ENCODE measurements at regions not wholly inside any gene's neighbourhood (a gene's known extent, or its start where the extent isn't known, plus 50 kb on each side); places are given as distances from the start of the nearest gene placed in this dataset.

DNA sequence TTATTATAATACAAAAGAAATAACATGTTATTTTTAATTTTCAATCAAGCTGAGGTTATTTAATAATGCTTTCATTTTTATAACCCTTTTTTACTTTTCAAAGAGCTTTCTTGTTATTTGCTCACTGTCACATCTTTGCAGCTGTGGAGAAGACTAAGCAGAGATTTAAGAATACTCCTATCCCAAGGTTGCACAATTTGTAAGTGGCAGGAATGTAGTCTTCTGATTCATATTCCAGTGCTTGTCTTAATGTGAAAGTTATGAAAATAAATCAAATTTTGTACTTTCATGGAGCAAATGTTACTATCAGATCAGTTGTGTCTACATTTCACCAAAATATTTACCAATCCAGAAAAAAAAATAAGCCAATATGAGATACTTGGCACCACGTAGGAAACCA is 86.6 kb downstream of the DDIT4L start:
- Histone ChIP-seq H3K27me3 (ENCODE audit: control insufficient read depth, insufficient read depth, low read length) (no peaks in the 10 kb centered on the region), H3K4me1 (ENCODE audit: control insufficient read depth, insufficient read depth, low read length) (no peaks in the 10 kb centered on the region), H3K4me3 (ENCODE audit: low read length) (no peak overlapping the region), H3K27ac (ENCODE audit: low read depth, low read length) (no peak overlapping the region), H3K36me3 (ENCODE audit: control insufficient read depth, insufficient read depth, low read length) (no peaks in the 10 kb centered on the region), H3K9ac (ENCODE audit: low read length) (no peak overlapping the region)

GRCh38 chr4:100100985-100101384 is 89.3 kb downstream of the DDIT4L start:
- Histone ChIP-seq H3K4me1 (ENCODE audit: control insufficient read depth, insufficient read depth, low read length) (no peaks in the 10 kb centered on the region), H3K27ac (ENCODE audit: low read depth, low read length) (no peak overlapping the region), H3K9ac (ENCODE audit: low read length) (no peak overlapping the region), H3K4me3 (ENCODE audit: low read length) (no peak overlapping the region), H3K27me3 (ENCODE audit: control insufficient read depth, insufficient read depth, low read length) (no peaks in the 10 kb centered on the region), H3K36me3 (ENCODE audit: control insufficient read depth, insufficient read depth, low read length) (no peaks in the 10 kb centered on the region)

DNA sequence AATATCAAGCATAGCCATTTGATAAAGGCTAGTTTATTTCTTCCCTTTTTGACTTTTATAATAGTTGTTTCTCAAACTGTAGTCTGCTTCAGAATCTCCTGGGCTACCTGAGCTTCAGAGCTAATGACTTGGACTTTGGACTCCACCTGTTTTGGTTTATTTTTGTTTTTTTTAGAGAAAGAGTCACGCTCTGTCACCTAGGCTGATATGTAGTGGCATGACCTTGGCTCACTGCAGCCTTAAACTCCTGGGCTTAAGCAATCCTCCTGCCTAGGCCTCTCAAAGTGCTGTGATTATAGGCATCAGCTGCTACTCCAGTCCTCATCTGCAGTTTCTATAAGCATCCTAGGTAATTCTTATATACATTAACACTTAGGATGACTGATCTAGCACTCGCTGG is 90.5 kb downstream of the DDIT4L start:
- H3K4me1 ChIP-seq (ENCODE audit: control insufficient read depth, insufficient read depth, low read length): no peaks in the 10 kb centered on the region
- no peak overlapping the region for H3K4me3 ChIP-seq (ENCODE audit: low read length)
- no peak overlapping the region for H3K9ac ChIP-seq (ENCODE audit: low read length)
- no peak overlapping the region for H3K27ac ChIP-seq (ENCODE audit: low read depth, low read length)
- H3K27me3 ChIP-seq (ENCODE audit: control insufficient read depth, insufficient read depth, low read length): no peaks in the 10 kb centered on the region
- H3K36me3 ChIP-seq (ENCODE audit: control insufficient read depth, insufficient read depth, low read length): no peaks in the 10 kb centered on the region

- H3K36me3 ChIP-seq (ENCODE audit: control insufficient read depth, insufficient read depth, low read length): no peaks in the 10 kb centered on the region
- H3K9ac ChIP-seq (ENCODE audit: low read length): no peak overlapping the region
- no peak overlapping the region for H3K27ac ChIP-seq (ENCODE audit: low read depth, low read length)
- H3K4me3 ChIP-seq (ENCODE audit: low read length): no peak overlapping the region
- H3K27me3 ChIP-seq (ENCODE audit: control insufficient read depth, insufficient read depth, low read length): no peaks in the 10 kb centered on the region
- H3K4me1 ChIP-seq (ENCODE audit: control insufficient read depth, insufficient read depth, low read length): peaks cover 1% of the 10 kb centered on the region
Observed at GRCh38 chr4:100098681-100099080, 91.6 kb downstream of the DDIT4L start.

DNA sequence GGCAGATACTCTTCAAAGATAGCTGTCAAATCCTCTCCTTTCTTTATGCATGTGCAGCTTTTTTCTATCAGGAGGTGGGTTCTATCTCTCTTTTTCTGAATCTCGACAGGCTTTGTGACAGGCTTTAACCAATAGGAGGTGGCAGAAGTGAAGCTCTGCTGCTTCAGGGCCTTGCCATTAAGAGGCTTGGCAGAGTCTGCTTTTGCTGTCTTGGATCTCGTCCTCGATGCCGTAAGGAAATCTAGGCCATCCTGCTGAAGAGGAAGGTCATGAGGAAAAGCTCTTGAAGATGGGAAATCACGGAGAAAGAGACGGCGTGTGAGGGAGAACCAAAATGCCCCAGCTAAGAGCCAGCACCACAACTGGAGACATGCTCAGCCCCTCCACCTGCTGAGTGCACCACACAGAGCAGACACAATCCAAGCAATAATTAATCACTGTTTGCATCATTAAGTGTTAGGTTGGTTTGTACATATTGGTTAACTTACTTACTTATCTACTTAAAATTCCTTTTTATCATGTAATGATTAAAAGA is 92.2 kb downstream of the DDIT4L start:
- Histone ChIP-seq H3K27me3 (ENCODE audit: control insufficient read depth, insufficient read depth, low read length) (no peaks in the 10 kb centered on the region), H3K27ac (ENCODE audit: low read depth, low read length) (no peak overlapping the region), H3K36me3 (ENCODE audit: control insufficient read depth, insufficient read depth, low read length) (no peaks in the 10 kb centered on the region), H3K9ac (ENCODE audit: low read length) (no peak overlapping the region), H3K4me3 (ENCODE audit: low read length) (no peak overlapping the region), H3K4me1 (ENCODE audit: control insufficient read depth, insufficient read depth, low read length) (peaks cover 3% of the 10 kb centered on the region)

DNA sequence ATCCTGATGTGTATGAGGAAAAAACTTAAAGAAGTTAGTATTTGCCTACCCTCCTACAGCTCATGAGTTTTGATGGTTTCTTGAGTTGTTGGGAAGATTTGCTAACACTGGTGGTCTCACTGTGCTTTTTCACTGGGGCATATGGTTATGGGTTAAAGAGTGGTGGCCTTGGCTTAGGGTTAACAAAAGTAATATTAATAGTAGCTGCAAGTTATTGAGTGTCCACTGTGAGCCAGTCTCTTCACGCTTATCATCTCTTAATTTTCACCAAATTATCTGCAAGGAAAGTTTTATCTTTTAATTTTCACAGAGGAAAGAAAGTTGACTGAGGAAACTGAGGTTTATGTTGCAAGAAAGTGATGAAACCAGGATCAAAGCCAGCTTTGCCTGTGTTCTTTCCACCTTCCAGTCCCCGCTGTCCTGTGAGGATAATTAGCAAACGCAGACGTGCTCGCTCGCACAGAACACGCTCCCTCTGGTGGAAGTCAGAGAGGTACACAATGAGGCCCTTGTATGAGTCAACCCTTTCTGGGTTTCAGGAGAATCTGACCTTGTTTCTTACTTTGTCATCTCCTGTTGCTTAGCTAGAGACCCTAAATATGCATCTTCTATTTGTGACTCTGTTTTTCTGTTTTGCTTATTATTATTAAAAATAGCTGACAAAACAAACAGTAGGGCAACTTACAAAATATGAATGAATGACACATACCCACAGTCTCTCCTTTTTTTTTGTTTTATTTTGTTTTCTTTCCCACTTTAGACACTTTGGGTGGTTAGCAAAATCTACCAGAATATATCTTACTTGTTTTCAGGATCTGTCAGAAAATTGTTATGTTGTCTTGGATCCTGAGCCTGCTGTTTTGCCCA is 94.3 kb downstream of the DDIT4L start:
- H3K27me3 ChIP-seq (ENCODE audit: control insufficient read depth, insufficient read depth, low read length): no peaks in the 10 kb centered on the region
- no peak overlapping the region for H3K9ac ChIP-seq (ENCODE audit: low read length)
- H3K27ac ChIP-seq (ENCODE audit: low read depth, low read length): no peak overlapping the region
- H3K36me3 ChIP-seq (ENCODE audit: control insufficient read depth, insufficient read depth, low read length): no peaks in the 10 kb centered on the region
- H3K4me1 ChIP-seq (ENCODE audit: control insufficient read depth, insufficient read depth, low read length): peaks cover 3% of the 10 kb centered on the region
- H3K4me3 ChIP-seq (ENCODE audit: low read length): no peak overlapping the region

GRCh38 chr4:100093091-100093866 is 97.0 kb downstream of the DDIT4L start:
- Histone ChIP-seq H3K9ac (ENCODE audit: low read length) (no peak overlapping the region), H3K36me3 (ENCODE audit: control insufficient read depth, insufficient read depth, low read length) (no peaks in the 10 kb centered on the region), H3K27ac (ENCODE audit: low read depth, low read length) (peak overlapping the region; percentile 50)

DNA sequence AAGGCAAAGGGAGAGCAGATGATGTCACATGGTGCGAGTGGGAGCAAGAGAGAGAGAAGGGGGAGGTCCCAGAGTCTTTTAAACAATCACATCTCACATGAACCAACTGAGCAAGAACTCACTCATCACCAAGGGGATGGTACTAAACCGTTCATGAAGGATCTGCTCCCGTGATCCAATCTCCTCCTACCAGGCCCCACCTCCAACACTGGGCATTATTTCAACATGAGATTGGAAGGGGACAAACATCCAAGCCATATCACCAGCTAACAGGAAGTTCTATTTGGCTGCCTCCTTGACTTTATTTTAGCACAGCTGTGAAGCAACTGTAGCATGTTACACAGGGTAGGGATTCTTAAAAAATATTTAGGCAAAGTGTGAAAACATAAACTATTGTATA is 102.5 kb downstream of the DDIT4L start:
- H3K27me3 ChIP-seq (ENCODE audit: control insufficient read depth, insufficient read depth, low read length): no peaks in the 10 kb centered on the region
- H3K4me1 ChIP-seq (ENCODE audit: control insufficient read depth, insufficient read depth, low read length): no peaks in the 10 kb centered on the region
- H3K36me3 ChIP-seq (ENCODE audit: control insufficient read depth, insufficient read depth, low read length): no peaks in the 10 kb centered on the region
- H3K9ac ChIP-seq (ENCODE audit: low read length): no peak overlapping the region
- H3K27ac ChIP-seq (ENCODE audit: low read depth, low read length): no peak overlapping the region
- no peak overlapping the region for H3K4me3 ChIP-seq (ENCODE audit: low read length)

More at GRCh38 chr4:100093091-100093866, 97.0 kb downstream of the DDIT4L start:
- H3K4me3 ChIP-seq (ENCODE audit: low read length): no peak overlapping the region
- H3K27me3 ChIP-seq (ENCODE audit: control insufficient read depth, insufficient read depth, low read length): no peaks in the 10 kb centered on the region
- H3K4me1 ChIP-seq (ENCODE audit: control insufficient read depth, insufficient read depth, low read length): peaks cover 3% of the 10 kb centered on the region

GRCh38 chr4:100086766-100087431 is 103.4 kb downstream of the DDIT4L start:
- H3K27ac ChIP-seq (ENCODE audit: low read depth, low read length): no peak overlapping the region

DNA sequence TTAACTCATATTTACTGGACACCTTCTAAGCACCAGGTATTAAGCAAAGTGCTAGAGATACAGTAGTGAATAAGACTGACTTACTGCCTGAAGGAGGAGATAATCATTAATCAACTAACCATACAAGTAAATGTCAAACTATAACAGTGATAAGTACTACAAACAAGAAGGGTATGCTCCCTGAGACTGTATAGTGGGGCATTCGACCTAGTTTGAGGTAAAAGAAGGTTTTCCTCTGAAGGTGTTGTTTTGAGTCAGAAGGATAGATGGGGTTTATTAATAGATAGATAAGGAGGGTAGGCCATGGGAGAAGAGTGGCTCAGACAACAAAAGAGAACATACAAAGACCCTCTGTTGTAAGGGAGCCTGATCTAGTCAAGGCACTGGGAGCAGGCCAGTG is 105.4 kb downstream of the DDIT4L start:
- H3K27me3 ChIP-seq (ENCODE audit: control insufficient read depth, insufficient read depth, low read length): no peaks in the 10 kb centered on the region
- H3K9ac ChIP-seq (ENCODE audit: low read length): no peak overlapping the region
- H3K36me3 ChIP-seq (ENCODE audit: control insufficient read depth, insufficient read depth, low read length): no peaks in the 10 kb centered on the region
- H3K4me3 ChIP-seq (ENCODE audit: low read length): no peak overlapping the region
- no peak overlapping the region for H3K27ac ChIP-seq (ENCODE audit: low read depth, low read length)
- no peaks in the 10 kb centered on the region for H3K4me1 ChIP-seq (ENCODE audit: control insufficient read depth, insufficient read depth, low read length)

More at GRCh38 chr4:100086766-100087431, 103.4 kb downstream of the DDIT4L start:
- no peak overlapping the region for H3K9ac ChIP-seq (ENCODE audit: low read length)
- no peaks in the 10 kb centered on the region for H3K4me1 ChIP-seq (ENCODE audit: control insufficient read depth, insufficient read depth, low read length)
- no peaks in the 10 kb centered on the region for H3K27me3 ChIP-seq (ENCODE audit: control insufficient read depth, insufficient read depth, low read length)
- H3K36me3 ChIP-seq (ENCODE audit: control insufficient read depth, insufficient read depth, low read length): no peaks in the 10 kb centered on the region
- H3K4me3 ChIP-seq (ENCODE audit: low read length): no peak overlapping the region

- Histone ChIP-seq H3K36me3 (ENCODE audit: control insufficient read depth, insufficient read depth, low read length) (no peaks in the 10 kb centered on the region), H3K27ac (ENCODE audit: low read depth, low read length) (no peak overlapping the region), H3K4me3 (ENCODE audit: low read length) (no peak overlapping the region), H3K4me1 (ENCODE audit: control insufficient read depth, insufficient read depth, low read length) (no peaks in the 10 kb centered on the region), H3K9ac (ENCODE audit: low read length) (no peak overlapping the region), H3K27me3 (ENCODE audit: control insufficient read depth, insufficient read depth, low read length) (no peaks in the 10 kb centered on the region)
Observed at GRCh38 chr4:100083289-100083688, 107.0 kb downstream of the DDIT4L start.

DNA sequence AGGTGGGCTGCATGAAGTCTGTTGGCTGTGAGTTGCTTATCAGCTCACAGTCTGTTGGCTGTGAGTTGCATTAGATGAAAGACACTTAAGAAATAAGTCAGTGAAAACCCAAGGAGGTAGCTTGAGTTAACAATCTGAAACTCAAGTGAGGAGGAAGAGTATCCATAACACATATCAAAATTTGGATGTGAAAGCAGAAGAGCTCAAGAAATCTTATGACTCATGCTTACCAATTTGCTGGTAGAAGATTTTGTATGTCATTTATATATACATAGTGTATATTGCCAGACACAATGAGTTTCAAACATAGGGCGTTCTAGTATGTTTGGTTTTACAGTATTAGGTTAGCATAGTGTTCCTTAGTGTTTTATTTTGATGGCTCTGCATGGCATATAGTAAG is 107.4 kb downstream of the DDIT4L start:
- Histone ChIP-seq H3K36me3 (ENCODE audit: control insufficient read depth, insufficient read depth, low read length) (no peaks in the 10 kb centered on the region), H3K4me3 (ENCODE audit: low read length) (no peak overlapping the region), H3K27me3 (ENCODE audit: control insufficient read depth, insufficient read depth, low read length) (no peaks in the 10 kb centered on the region), H3K4me1 (ENCODE audit: control insufficient read depth, insufficient read depth, low read length) (no peaks in the 10 kb centered on the region), H3K27ac (ENCODE audit: low read depth, low read length) (no peak overlapping the region), H3K9ac (ENCODE audit: low read length) (no peak overlapping the region)

Data from rectal smooth muscle tissue (tissue), 1 donor.